NB4 (cell line): ENCODE measurements at regions not wholly inside any gene's neighbourhood (a gene's known extent, or its start where the extent isn't known, plus 50 kb on each side); places are given as distances from the start of the nearest gene placed in this dataset.

Source experiments
- MYC ChIP-seq: IDR thresholded peaks from 2 replicates; pipeline ENCODE4 v1.6.1; 2011; ENCODE audit warnings: low read depth, low read length
- POLR2A ChIP-seq: IDR thresholded peaks from 2 replicates; pipeline ENCODE4 v1.6.1; 2011; ENCODE audit warnings: mild to moderate bottlenecking; ENCODE audit not compliant: insufficient read length; ENCODE audit errors: extremely low read depth
- TF ChIP-seq, protein P1 (sequence below): IDR thresholded peaks from one replicate; pipeline ENCODE4 v1.5.1; 2012; ENCODE audit warnings: low read depth, low read length
- TF ChIP-seq, protein P2 (sequence below): IDR thresholded peaks from 2 replicates; pipeline ENCODE4 v1.6.1; 2011; ENCODE audit warnings: low read depth, low read length

DNA sequence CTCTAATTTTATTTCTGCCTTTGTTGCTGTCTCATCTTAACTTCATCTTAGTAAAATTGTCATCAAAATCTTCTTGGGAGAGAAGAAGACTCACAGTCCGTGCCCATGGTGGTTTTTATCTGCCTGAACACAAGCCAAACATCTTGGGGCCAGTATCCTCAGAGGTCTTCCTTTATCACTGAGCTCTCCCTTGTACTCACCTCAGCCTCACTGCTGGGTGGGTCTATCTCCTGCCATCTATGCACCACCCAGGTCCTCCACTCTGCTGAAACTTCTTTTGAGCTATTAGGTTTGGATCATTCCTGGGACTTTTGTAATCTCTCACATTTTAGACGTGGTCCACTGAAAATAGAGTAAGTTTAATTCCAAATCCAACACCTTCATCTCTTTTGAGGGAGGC, 116.3 kb upstream of the EPB41L4A start:
- TF ChIP-seq POLR2A (no peak), MYC (no peak)
- TF ChIP-seq, protein P1, sequence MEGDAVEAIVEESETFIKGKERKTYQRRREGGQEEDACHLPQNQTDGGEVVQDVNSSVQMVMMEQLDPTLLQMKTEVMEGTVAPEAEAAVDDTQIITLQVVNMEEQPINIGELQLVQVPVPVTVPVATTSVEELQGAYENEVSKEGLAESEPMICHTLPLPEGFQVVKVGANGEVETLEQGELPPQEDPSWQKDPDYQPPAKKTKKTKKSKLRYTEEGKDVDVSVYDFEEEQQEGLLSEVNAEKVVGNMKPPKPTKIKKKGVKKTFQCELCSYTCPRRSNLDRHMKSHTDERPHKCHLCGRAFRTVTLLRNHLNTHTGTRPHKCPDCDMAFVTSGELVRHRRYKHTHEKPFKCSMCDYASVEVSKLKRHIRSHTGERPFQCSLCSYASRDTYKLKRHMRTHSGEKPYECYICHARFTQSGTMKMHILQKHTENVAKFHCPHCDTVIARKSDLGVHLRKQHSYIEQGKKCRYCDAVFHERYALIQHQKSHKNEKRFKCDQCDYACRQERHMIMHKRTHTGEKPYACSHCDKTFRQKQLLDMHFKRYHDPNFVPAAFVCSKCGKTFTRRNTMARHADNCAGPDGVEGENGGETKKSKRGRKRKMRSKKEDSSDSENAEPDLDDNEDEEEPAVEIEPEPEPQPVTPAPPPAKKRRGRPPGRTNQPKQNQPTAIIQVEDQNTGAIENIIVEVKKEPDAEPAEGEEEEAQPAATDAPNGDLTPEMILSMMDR: no peak
- TF ChIP-seq, protein P2, sequence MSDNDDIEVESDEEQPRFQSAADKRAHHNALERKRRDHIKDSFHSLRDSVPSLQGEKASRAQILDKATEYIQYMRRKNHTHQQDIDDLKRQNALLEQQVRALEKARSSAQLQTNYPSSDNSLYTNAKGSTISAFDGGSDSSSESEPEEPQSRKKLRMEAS: no peak
